ENCODE measurements at regions not wholly inside any gene's neighbourhood (a gene's known extent, or its start where the extent isn't known, plus 50 kb on each side); places are given as distances from the start of the nearest gene placed in this dataset.

DNA sequence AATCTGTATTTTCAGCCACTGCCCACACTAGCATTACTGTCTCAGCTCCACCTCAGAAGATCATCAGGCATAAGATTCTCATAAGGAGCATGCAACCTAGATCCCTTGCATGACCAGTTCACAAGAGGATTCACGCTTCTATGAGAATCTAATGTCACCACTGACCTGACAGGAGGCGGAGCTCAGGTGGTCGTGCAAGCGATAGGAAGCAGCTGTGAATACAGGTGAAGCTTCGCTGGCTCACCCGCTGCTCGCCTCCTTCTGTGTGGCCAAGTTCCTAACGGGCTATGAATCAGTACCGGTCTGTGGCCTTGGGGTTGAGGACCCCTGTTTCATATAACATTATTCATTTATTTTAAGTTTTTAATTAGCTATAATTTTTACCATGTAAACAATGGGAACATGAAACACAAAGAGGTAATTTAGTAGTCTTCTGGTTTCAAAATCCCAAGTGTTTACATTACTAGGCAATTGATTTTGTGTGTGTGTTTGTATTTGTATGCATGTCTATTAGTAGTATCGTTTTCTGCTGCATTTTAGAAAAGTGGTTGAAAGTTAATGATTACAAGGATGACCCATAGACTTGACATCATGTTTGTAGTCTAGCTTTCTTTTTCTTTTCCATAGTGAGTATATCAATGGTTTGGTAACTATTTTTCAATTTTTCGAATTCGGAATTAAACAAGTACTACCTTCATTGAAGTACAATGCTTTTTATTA lies 159.4 kb downstream of the TENT4A start:
- H3K36me3 ChIP-seq (ENCODE audit: control insufficient read depth, insufficient read depth, low read length): no peaks in the 10 kb centered on the region
- H2BK120ac ChIP-seq (ENCODE audit: low read depth, low read length): no peak overlapping the region
- H4K20me1 ChIP-seq (ENCODE audit: insufficient read depth, low read length): no peaks in the 10 kb centered on the region
- dilution Hi-C loops (cut with HindIII; ENCODE audit: low sequenced_read_pairs, unreplicated experiment): no loop called here
- H3K27me3 ChIP-seq (ENCODE audit: control insufficient read depth, insufficient read depth, low read length): no peaks in the 10 kb centered on the region
- H2AK5ac ChIP-seq (ENCODE audit: low read depth, low read length): no peak overlapping the region
- ChIA-PET POLR2A (ENCODE audit: unreplicated experiment) (no interaction called here), CTCF (no interaction called here)
- no peak for DNase-seq
- H2AFZ ChIP-seq (replicated peaks; ENCODE audit: low read length, poor library complexity): no peak overlapping the region
- H3K9ac ChIP-seq (ENCODE audit: low read depth, low read length): no peak overlapping the region
- no peak overlapping the region for H3K27ac ChIP-seq (ENCODE audit: insufficient read depth, low read length)
- no peaks in the 10 kb centered on the region for H3K9me1 ChIP-seq (ENCODE audit: insufficient read depth, low read length)
- 40% methylated on average over 1 of the region's 12 CpGs; no CpG with 5 or more reads in 1 of the 2 experiments for WGBS, 2 experiments (ENCODE audit: extremely low coverage in 2 of 2, insufficient read length in 1 of 2)
- no peak overlapping the region for H4K8ac ChIP-seq (ENCODE audit: low read depth in 2 of 2, low read length in 2 of 2)
- no peak overlapping the region for H4K5ac ChIP-seq (ENCODE audit: low read depth, low read length)
- TF ChIP-seq RAD21 (IDR thresholded peaks at IDR 0.05; ENCODE audit: low read length) (no peak), CHD1 (IDR thresholded peaks at IDR 0.05; ENCODE audit: low read depth, low read length) (no peak), NFE2L2 (IDR thresholded peaks at IDR 0.05; ENCODE audit: low read depth, low read length) (no peak), BHLHE40 (IDR thresholded peaks at IDR 0.05; ENCODE audit: low read depth, low read length) (no peak), RCOR1 (IDR thresholded peaks at IDR 0.05; ENCODE audit: insufficient replicate concordance, low read length) (no peak), FOS (IDR thresholded peaks at IDR 0.05; ENCODE audit: low read depth, low read length) (no peak), CEBPB (IDR thresholded peaks at IDR 0.05; ENCODE audit: low read depth, low read length) (no peak), MXI1 (IDR thresholded peaks at IDR 0.05; ENCODE audit: borderline replicate concordance, low read depth, low read length) (no peak), SMC3 (IDR thresholded peaks at IDR 0.05; ENCODE audit: low read depth, low read length) (no peak), MAFK (IDR thresholded peaks at IDR 0.05; ENCODE audit: low read depth, low read length) (no peak), POLR2A (IDR thresholded peaks at IDR 0.05; ENCODE audit: low read depth, low read length) (no peak), RFX5 (IDR thresholded peaks at IDR 0.05; ENCODE audit: low read depth, low read length) (no peak), MAZ (IDR thresholded peaks at IDR 0.05; ENCODE audit: borderline replicate concordance, low read depth, low read length) (no peak)
- TF ChIP-seq, protein P1, sequence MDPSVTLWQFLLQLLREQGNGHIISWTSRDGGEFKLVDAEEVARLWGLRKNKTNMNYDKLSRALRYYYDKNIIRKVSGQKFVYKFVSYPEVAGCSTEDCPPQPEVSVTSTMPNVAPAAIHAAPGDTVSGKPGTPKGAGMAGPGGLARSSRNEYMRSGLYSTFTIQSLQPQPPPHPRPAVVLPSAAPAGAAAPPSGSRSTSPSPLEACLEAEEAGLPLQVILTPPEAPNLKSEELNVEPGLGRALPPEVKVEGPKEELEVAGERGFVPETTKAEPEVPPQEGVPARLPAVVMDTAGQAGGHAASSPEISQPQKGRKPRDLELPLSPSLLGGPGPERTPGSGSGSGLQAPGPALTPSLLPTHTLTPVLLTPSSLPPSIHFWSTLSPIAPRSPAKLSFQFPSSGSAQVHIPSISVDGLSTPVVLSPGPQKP (IDR thresholded peaks at IDR 0.05; ENCODE audit: borderline replicate concordance, low read depth, low read length): no peak
- TF ChIP-seq, protein P2, sequence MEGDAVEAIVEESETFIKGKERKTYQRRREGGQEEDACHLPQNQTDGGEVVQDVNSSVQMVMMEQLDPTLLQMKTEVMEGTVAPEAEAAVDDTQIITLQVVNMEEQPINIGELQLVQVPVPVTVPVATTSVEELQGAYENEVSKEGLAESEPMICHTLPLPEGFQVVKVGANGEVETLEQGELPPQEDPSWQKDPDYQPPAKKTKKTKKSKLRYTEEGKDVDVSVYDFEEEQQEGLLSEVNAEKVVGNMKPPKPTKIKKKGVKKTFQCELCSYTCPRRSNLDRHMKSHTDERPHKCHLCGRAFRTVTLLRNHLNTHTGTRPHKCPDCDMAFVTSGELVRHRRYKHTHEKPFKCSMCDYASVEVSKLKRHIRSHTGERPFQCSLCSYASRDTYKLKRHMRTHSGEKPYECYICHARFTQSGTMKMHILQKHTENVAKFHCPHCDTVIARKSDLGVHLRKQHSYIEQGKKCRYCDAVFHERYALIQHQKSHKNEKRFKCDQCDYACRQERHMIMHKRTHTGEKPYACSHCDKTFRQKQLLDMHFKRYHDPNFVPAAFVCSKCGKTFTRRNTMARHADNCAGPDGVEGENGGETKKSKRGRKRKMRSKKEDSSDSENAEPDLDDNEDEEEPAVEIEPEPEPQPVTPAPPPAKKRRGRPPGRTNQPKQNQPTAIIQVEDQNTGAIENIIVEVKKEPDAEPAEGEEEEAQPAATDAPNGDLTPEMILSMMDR (conservative IDR thresholded peaks at IDR 0.05; ENCODE audit: low read depth, low read length): no peak
- TF ChIP-seq, protein P3, sequence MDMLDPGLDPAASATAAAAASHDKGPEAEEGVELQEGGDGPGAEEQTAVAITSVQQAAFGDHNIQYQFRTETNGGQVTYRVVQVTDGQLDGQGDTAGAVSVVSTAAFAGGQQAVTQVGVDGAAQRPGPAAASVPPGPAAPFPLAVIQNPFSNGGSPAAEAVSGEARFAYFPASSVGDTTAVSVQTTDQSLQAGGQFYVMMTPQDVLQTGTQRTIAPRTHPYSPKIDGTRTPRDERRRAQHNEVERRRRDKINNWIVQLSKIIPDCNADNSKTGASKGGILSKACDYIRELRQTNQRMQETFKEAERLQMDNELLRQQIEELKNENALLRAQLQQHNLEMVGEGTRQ (IDR thresholded peaks at IDR 0.05; ENCODE audit: low read depth, low read length): no peak
- no peak overlapping the region for H3K23ac ChIP-seq (ENCODE audit: low read depth, low read length)
- no peak overlapping the region for H2BK5ac ChIP-seq (ENCODE audit: low read depth, low read length, poor library complexity, severe bottlenecking)
- H3K4me3 ChIP-seq (ENCODE audit: insufficient read depth, low read depth, low read length): no peak overlapping the region
- H2AK9ac ChIP-seq (replicated peaks; ENCODE audit: low read depth, low read length, poor library complexity): no peak overlapping the region
- H3K9me3 ChIP-seq (ENCODE audit: control insufficient read depth, insufficient read depth, low read length): peaks cover 6% of the 10 kb centered on the region
- no peak overlapping the region for H3K4me2 ChIP-seq (ENCODE audit: low read depth, low read length)
- H3K56ac ChIP-seq (ENCODE audit: extremely low read depth, insufficient read depth, low read length): no peak overlapping the region
- no peak overlapping the region for H4K91ac ChIP-seq (ENCODE audit: insufficient read depth, low read depth, low read length)
- no peak overlapping the region for H3K18ac ChIP-seq (ENCODE audit: low read depth, low read length)
- no peaks in the 10 kb centered on the region for H3K79me1 ChIP-seq (ENCODE audit: low read depth in 1 of 2, low read length in 2 of 2)
- H3K4me1 ChIP-seq (ENCODE audit: control insufficient read depth, insufficient read depth, low read length): no peaks in the 10 kb centered on the region
- H2BK15ac ChIP-seq (ENCODE audit: low read depth, low read length): no peak overlapping the region
- H3K4ac ChIP-seq (ENCODE audit: low read depth, low read length): no peak overlapping the region
- intact Hi-C loops (cut with micrococcal nuclease): no loop called here
- ATAC-seq (ENCODE audit: low read depth): no peak
- no peak overlapping the region for H2BK20ac ChIP-seq (ENCODE audit: low read depth, low read length)
- H3K14ac ChIP-seq (replicated peaks; ENCODE audit: low read depth, low read length): no peak overlapping the region
- BruUV-seq (replicated peaks): no TSS peak
- in situ Hi-C loops (cut with MboI; ENCODE audit: low sequenced_read_pairs): no loop called here

All from IMR-90 (cell line).